PC-3 (cell line): ENCODE measurements at regions not wholly inside any gene's neighbourhood (a gene's known extent, or its start where the extent isn't known, plus 50 kb on each side); places are given as distances from the start of the nearest gene placed in this dataset.

ENCODE experiments used
- ATAC-seq: fragments of 200-7000 bp; cut with Tn5 transposase; 2 replicates; pipeline ENCODE4 v1.9.1; 2020; ENCODE audit warnings: mild to moderate bottlenecking, moderate library complexity
- BruUV-seq: library from RNA; stranded (reverse); fragments of 400-500 nt; replicated peaks from 2 replicates; lab custom pipeline; 2021; lab: Mats Ljungman, UMichigan
- CTCF ChIA-PET: fragments of 300-600 bp; sonication (Branson Sonifier 250); formaldehyde crosslinking; loops from one replicate; lab custom pipeline; 2022; ENCODE audit warnings: antibody characterized with exemption; lab: Charles Lee
- POLR2A ChIA-PET: fragments of 300-600 bp; sonication (Branson Sonifier 250); formaldehyde crosslinking; loops from one replicate; lab custom pipeline; 2022; ENCODE audit warnings: antibody characterized with exemption; ENCODE audit not compliant: unreplicated experiment; lab: Charles Lee
- DNase-seq: peaks from one replicate; pipeline ENCODE4 v3.0.0-alpha.2; 2015
- H2AFZ ChIP-seq: fragments of 300-600 bp; sonication (generic); 2 replicates; pipeline ENCODE4 v1.6.0; 2016; ENCODE audit warnings: antibody characterized with exemption, low read length
- H3F3A ChIP-seq: fragments of 300-600 bp; sonication (generic); one replicate; pipeline ENCODE4 v1.6.0; 2017; ENCODE audit warnings: antibody characterized with exemption, low read length, control low read depth, mild to moderate bottlenecking; ENCODE audit not compliant: unreplicated experiment
- H3K27ac ChIP-seq: fragments of 300-600 bp; sonication (generic); 2 replicates; pipeline ENCODE4 v1.5.1; 2016; ENCODE audit warnings: mild to moderate bottlenecking, low read length
- H3K27me3 ChIP-seq: fragments of 300-600 bp; sonication (generic); 2 replicates; pipeline ENCODE4 v1.6.1; 2016; ENCODE audit warnings: low read length, mixed read lengths
- H3K36me3 ChIP-seq: fragments of 300-600 bp; sonication (generic); 2 replicates; pipeline ENCODE4 v1.6.1; 2016; ENCODE audit warnings: low read depth, mixed run types, low read length, mixed read lengths
- H3K4me1 ChIP-seq: fragments of 300-600 bp; sonication (generic); 2 replicates; pipeline ENCODE4 v1.5.1; 2016; ENCODE audit warnings: low read length; ENCODE audit not compliant: insufficient read depth
- H3K4me2 ChIP-seq: fragments of 300-600 bp; sonication (generic); 2 replicates; pipeline ENCODE4 v1.6.0; 2016; ENCODE audit warnings: low read length
- H3K4me3 ChIP-seq: fragments of 300-600 bp; sonication (generic); 2 replicates; pipeline ENCODE4 v1.5.1; 2016; ENCODE audit warnings: mild to moderate bottlenecking, low read length, mixed read lengths
- H3K79me2 ChIP-seq: fragments of 300-600 bp; sonication (generic); 2 replicates; pipeline ENCODE4 v1.6.1; 2017; ENCODE audit warnings: low read length, mixed read lengths
- H3K9ac ChIP-seq: fragments of 300-600 bp; sonication (generic); 2 replicates; pipeline ENCODE4 v1.6.0; 2016; ENCODE audit warnings: mild to moderate bottlenecking, low read length
- H3K9me2 ChIP-seq: fragments of 300-600 bp; sonication (generic); replicated peaks from 2 replicates; pipeline ENCODE4 v1.6.1; 2016; ENCODE audit warnings: mixed run types, low read length, mixed read lengths
- H3K9me3 ChIP-seq: fragments of 300-600 bp; sonication (generic); 2 replicates; pipeline ENCODE4 v1.6.1; 2016; ENCODE audit warnings: low read length, mixed read lengths
- H4K20me1 ChIP-seq: fragments of 300-600 bp; sonication (generic); 2 replicates; pipeline ENCODE4 v1.6.1; 2016; ENCODE audit warnings: low read length, mixed read lengths
- CTCF ChIP-seq: fragments of 300-600 bp; sonication (generic); conservative IDR thresholded peaks from 2 replicates; pipeline ENCODE4 v1.5.1; 2017; ENCODE audit warnings: antibody characterized with exemption, low read depth, mild to moderate bottlenecking, low read length
- EZH2 ChIP-seq: fragments of 300-600 bp; sonication (generic); IDR thresholded peaks from one replicate; pipeline ENCODE4 v1.6.1; 2017; ENCODE audit warnings: antibody characterized with exemption, mild to moderate bottlenecking, low read length; ENCODE audit not compliant: unreplicated experiment
- EZH2phosphoT487 ChIP-seq: fragments of 300-600 bp; sonication (generic); IDR thresholded peaks from 2 replicates; pipeline ENCODE4 v1.6.1; 2018; ENCODE audit warnings: mild to moderate bottlenecking, antibody characterized with exemption, low read length, borderline replicate concordance
- intact Hi-C: fragments of 100-400 bp; cut with micrococcal nuclease; formaldehyde crosslinking; loops from 2 replicates; pipeline ENCODE4 v1.9.0; 2023

GRCh38 chrX:140057001-140057411 is 91.7 kb upstream of the CXorf66 start:
- ATAC-seq: peak; percentile 96
- POLR2A ChIA-PET: no interaction called here
- Histone ChIP-seq H3K4me3 (no peak overlapping the region), H3K36me3 (no peaks in the 10 kb centered on the region), H4K20me1 (no peaks in the 10 kb centered on the region), H3K4me2 (peak overlapping the region; percentile 60; the same call in 1 of the 2 replicates), H3F3A (no peaks in the 10 kb centered on the region), H3K27ac (no peak overlapping the region), H3K79me2 (no peaks in the 10 kb centered on the region), H3K27me3 (peaks cover 8% of the 10 kb centered on the region; the same call in 1 of the 2 replicates), H3K4me1 (no peaks in the 10 kb centered on the region), H3K9me2 (no peaks in the 10 kb centered on the region), H3K9me3 (no peaks in the 10 kb centered on the region), H3K9ac (no peak overlapping the region), H2AFZ (no peak overlapping the region)
- DNase-seq: peak; percentile 83
- intact Hi-C loops: loop anchor here (5.0 to 10.0 kb wide), 2 partner anchors 85 to 448 kb away; partner anchors contain the start of gene SOX3
- TF ChIP-seq EZH2phosphoT487 (no peak), CTCF (peak; percentile 88)
- no TSS peak for BruUV-seq
- CTCF ChIA-PET: interaction anchor here (0.6 to 0.7 kb wide), 3 partner anchors 124 to 1299 kb away, joined by 5 to 8 read pairs (median 6); partner anchors contain the start of gene ATP11C

GRCh38 chrX:140053846-140054245 is 88.5 kb upstream of the CXorf66 start:
- no peak overlapping the region for H3K4me3 ChIP-seq
- no peaks in the 10 kb centered on the region for H3K4me1 ChIP-seq
- DNase-seq (no peak), ATAC-seq (no peak)
- no peaks in the 10 kb centered on the region for H3K9me3 ChIP-seq
- intact Hi-C loops: loop anchor here (10.0 kb wide), 1 partner anchor 451 kb away; the partner anchor contains the start of gene SOX3
- ChIA-PET CTCF (no interaction called here), POLR2A (no interaction called here)
- no peaks in the 10 kb centered on the region for H4K20me1 ChIP-seq
- no peak overlapping the region for H3K9ac ChIP-seq
- BruUV-seq: no TSS peak
- H3K27me3 ChIP-seq: peaks cover 10% of the 10 kb centered on the region; the same call in 1 of the 2 replicates
- no peaks in the 10 kb centered on the region for H3F3A ChIP-seq
- H2AFZ ChIP-seq: no peak overlapping the region
- no peaks in the 10 kb centered on the region for H3K36me3 ChIP-seq
- H3K27ac ChIP-seq: no peak overlapping the region
- no peaks in the 10 kb centered on the region for H3K79me2 ChIP-seq
- H3K9me2 ChIP-seq: no peaks in the 10 kb centered on the region
- no peak for TF ChIP-seq EZH2
- TF ChIP-seq EZH2phosphoT487: no peak
- no peak for TF ChIP-seq CTCF
- no peak overlapping the region for H3K4me2 ChIP-seq

GRCh38 chrX:140050906-140051305 is 85.6 kb upstream of the CXorf66 start:
- H3K4me1 ChIP-seq: no peaks in the 10 kb centered on the region
- H3K4me3 ChIP-seq: no peak overlapping the region
- BruUV-seq: no TSS peak
- DNase-seq: peak; percentile 29
- no peaks in the 10 kb centered on the region for H3K9me2 ChIP-seq
- H3K27me3 ChIP-seq: peaks cover 19% of the 10 kb centered on the region
- H3K79me2 ChIP-seq: no peaks in the 10 kb centered on the region
- TF ChIP-seq EZH2 (no peak), CTCF (peak; percentile 60)
- no peak overlapping the region for H2AFZ ChIP-seq
- no peak for ATAC-seq
- CTCF ChIA-PET: no interaction called here
- H4K20me1 ChIP-seq: no peaks in the 10 kb centered on the region
- intact Hi-C loops: loop anchor here (1.0 to 10.0 kb wide), 3 partner anchors 454 to 682 kb away; partner anchors contain the start of gene SOX3
- no peak overlapping the region for H3K27ac ChIP-seq
- H3K36me3 ChIP-seq: no peaks in the 10 kb centered on the region
- POLR2A ChIA-PET: no interaction called here
- no peaks in the 10 kb centered on the region for H3F3A ChIP-seq
- no peaks in the 10 kb centered on the region for H3K9me3 ChIP-seq
- no peak overlapping the region for H3K4me2 ChIP-seq
- no peak overlapping the region for H3K9ac ChIP-seq
